ENCODE measurements at regions not wholly inside any gene's neighbourhood (a gene's known extent, or its start where the extent isn't known, plus 50 kb on each side); places are given as distances from the start of the nearest gene placed in this dataset.

DNA sequence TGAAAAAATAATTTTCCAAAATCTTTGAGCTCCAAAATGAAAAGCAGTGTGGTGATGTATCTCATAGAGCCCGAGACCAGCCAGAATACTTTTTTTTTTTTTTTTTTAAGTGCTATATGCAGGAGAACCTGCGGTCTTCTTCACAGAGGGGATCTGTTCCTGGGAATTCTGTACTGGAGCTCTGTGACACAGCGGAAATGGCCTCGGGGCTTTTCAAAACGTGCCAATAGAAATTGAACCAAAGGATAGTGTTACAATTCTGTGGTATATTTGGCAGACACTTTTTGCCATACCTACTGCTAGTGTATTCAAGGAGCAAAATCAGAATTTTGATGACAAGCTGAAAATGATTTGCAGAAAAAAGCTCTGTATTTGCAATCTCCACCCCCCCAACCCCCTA, 1429.3 kb upstream of the LRRTM3 start:
- H3K36me3 Mint-ChIP-seq (ENCODE audit: low read depth) = no peaks in the 10 kb centered on the region
- no peaks in the 10 kb centered on the region for H3K4me1 Mint-ChIP-seq
- TF ChIP-seq, protein P1, sequence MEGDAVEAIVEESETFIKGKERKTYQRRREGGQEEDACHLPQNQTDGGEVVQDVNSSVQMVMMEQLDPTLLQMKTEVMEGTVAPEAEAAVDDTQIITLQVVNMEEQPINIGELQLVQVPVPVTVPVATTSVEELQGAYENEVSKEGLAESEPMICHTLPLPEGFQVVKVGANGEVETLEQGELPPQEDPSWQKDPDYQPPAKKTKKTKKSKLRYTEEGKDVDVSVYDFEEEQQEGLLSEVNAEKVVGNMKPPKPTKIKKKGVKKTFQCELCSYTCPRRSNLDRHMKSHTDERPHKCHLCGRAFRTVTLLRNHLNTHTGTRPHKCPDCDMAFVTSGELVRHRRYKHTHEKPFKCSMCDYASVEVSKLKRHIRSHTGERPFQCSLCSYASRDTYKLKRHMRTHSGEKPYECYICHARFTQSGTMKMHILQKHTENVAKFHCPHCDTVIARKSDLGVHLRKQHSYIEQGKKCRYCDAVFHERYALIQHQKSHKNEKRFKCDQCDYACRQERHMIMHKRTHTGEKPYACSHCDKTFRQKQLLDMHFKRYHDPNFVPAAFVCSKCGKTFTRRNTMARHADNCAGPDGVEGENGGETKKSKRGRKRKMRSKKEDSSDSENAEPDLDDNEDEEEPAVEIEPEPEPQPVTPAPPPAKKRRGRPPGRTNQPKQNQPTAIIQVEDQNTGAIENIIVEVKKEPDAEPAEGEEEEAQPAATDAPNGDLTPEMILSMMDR (IDR thresholded peaks at IDR 0.05) = no peak
- no peak overlapping the region for H3K4me3 Mint-ChIP-seq
- DNase-seq = no peak
- H3K9me3 Mint-ChIP-seq = no peaks in the 10 kb centered on the region
- H3K27ac Mint-ChIP-seq = no peak overlapping the region
- no peaks in the 10 kb centered on the region for H3K27me3 Mint-ChIP-seq (ENCODE audit: low read depth, poor library complexity)

DNA sequence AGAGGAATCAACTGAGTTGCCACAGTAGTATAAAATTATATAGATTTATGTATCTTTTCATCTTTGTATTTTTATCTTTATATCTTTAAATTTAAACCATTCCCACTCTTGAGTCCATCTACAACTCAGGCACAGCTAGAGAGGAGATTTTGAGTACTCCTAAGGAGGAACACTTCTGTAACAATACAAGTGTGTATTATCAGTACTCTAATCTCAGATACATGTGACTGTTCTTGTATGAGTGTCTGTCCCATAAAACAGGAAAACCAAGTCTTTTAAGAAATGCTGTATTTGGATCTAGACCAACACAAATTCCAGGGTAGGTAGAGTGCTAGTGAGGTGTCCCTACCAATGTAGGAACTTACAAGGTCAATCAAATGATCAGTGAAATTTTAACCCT, 1428.0 kb upstream of the LRRTM3 start:
- no peaks in the 10 kb centered on the region for H3K36me3 Mint-ChIP-seq (ENCODE audit: low read depth)
- TF ChIP-seq, protein P1 (IDR thresholded peaks at IDR 0.05) = no peak
- DNase-seq = no peak
- H3K4me3 Mint-ChIP-seq = no peak overlapping the region
- H3K27ac Mint-ChIP-seq = no peak overlapping the region
- H3K27me3 Mint-ChIP-seq (ENCODE audit: low read depth, poor library complexity) = no peaks in the 10 kb centered on the region
- no peaks in the 10 kb centered on the region for H3K4me1 Mint-ChIP-seq
- H3K9me3 Mint-ChIP-seq = no peaks in the 10 kb centered on the region

DNA sequence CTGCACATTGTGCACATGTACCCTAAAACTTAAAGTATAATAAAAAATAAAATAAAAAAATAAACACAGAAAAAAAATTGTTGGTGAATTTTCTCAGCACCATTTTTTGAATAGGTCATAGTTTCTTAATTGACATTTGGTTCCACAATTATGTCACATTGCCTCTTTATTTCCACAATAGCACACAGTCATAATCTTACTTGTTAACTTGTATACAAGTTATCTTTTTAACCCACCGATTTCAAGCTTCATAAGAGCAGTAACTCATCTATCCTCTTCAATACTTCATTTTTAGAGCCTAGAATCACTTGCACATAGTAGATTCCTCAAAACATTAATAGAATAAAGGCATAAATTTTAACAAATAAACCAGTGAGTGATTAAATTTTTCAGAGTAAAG, 1425.1 kb upstream of the LRRTM3 start:
- Mint-ChIP-seq H3K27ac (no peak overlapping the region), H3K9me3 (no peaks in the 10 kb centered on the region), H3K36me3 (ENCODE audit: low read depth) (no peaks in the 10 kb centered on the region), H3K27me3 (ENCODE audit: low read depth, poor library complexity) (peaks cover 3% of the 10 kb centered on the region), H3K4me3 (no peak overlapping the region), H3K4me1 (no peaks in the 10 kb centered on the region)
- no peak for DNase-seq
- TF ChIP-seq, protein P1 (IDR thresholded peaks at IDR 0.05) = no peak

DNA sequence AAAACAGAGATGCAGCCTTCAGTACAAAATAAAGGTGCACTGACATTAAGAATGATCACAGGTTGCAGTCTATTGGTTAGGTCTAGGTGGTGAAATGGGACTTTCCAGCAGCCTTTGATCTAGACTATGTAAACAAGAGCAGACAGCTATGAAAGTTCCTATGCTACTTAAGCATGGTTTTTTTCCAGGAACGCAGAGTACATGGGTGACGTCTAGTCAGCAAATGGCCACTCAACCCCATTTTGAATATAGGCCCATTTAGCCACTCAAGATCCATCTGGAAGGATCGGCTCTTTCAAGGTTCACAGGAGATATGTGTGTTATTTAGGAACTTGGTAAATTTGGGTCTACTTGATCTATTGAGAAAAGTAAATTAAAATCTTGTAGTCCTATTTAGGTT, 1424.6 kb upstream of the LRRTM3 start:
- TF ChIP-seq, protein P1 (IDR thresholded peaks at IDR 0.05) = no peak
- H3K36me3 Mint-ChIP-seq (ENCODE audit: low read depth) = no peaks in the 10 kb centered on the region
- no peak overlapping the region for H3K27ac Mint-ChIP-seq
- DNase-seq = no peak
- peaks cover 3% of the 10 kb centered on the region for H3K27me3 Mint-ChIP-seq (ENCODE audit: low read depth, poor library complexity)
- no peaks in the 10 kb centered on the region for H3K9me3 Mint-ChIP-seq
- H3K4me3 Mint-ChIP-seq = no peak overlapping the region
- H3K4me1 Mint-ChIP-seq = no peaks in the 10 kb centered on the region

DNA sequence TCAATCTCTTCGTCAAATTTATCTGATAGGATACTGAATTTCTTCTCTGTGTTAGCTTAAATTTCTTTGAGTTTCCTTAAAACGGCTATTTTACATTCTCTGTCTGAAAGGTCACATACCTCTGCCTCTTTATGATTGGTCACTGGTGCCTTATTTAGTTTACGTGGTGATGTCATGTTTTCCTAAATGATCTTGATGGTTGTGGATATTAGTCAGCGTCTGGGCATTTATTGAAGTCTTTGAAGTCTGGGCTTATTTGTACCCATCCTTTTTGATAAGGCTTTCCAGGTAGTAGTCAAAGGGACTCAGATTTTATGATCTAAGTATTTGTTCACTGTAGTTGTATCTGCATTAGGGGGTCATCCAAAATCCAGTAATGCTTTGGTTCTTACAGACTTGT, 1407.5 kb upstream of the LRRTM3 start:
- no peak for DNase-seq
- H3K27ac Mint-ChIP-seq = no peak overlapping the region
- H3K36me3 Mint-ChIP-seq (ENCODE audit: low read depth) = no peaks in the 10 kb centered on the region
- TF ChIP-seq, protein P1 (IDR thresholded peaks at IDR 0.05) = no peak
- no peak overlapping the region for H3K4me3 Mint-ChIP-seq
- H3K9me3 Mint-ChIP-seq = no peaks in the 10 kb centered on the region
- no peaks in the 10 kb centered on the region for H3K4me1 Mint-ChIP-seq
- no peaks in the 10 kb centered on the region for H3K27me3 Mint-ChIP-seq (ENCODE audit: low read depth, poor library complexity)

DNA sequence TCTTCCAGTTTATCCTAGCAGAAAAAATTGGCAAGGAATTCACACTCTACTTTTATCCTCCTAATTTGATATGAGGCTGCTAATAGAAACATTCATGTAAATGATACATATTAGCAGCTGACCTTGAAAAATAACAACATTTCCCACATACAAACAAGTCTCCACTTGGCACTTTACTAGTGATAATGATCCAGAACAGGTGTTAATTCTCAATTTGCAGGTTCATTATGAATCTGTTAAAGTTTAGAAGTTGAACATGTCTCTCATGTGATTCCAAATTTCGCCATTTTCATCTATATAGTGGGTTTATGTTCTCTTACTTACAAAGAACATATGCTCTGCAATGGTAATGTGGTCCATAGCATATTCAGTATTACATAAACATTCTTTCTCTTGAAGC, 1396.8 kb upstream of the LRRTM3 start:
- Mint-ChIP-seq H3K27ac (no peak overlapping the region), H3K9me3 (peaks cover 14% of the 10 kb centered on the region), H3K27me3 (ENCODE audit: low read depth, poor library complexity) (no peaks in the 10 kb centered on the region), H3K36me3 (ENCODE audit: low read depth) (no peaks in the 10 kb centered on the region), H3K4me1 (no peaks in the 10 kb centered on the region), H3K4me3 (no peak overlapping the region)
- no peak for DNase-seq
- TF ChIP-seq, protein P1 (IDR thresholded peaks at IDR 0.05) = no peak
